SU-DHL-6 (cell line): ENCODE measurements at regions not wholly inside any gene's neighbourhood (a gene's known extent, or its start where the extent isn't known, plus 50 kb on each side); places are given as distances from the start of the nearest gene placed in this dataset.
"Not testable (repeated sequence)": the region's sequence is repeated elsewhere in the genome, so short reads cannot be mapped to it uniquely, and the experiment has no call there.

ENCODE experiments used
- H2AFZ ChIP-seq: fragments of 200-600 bp; sonication (generic); 2 replicates; pipeline ENCODE4 v1.6.1; 2014; ENCODE audit warnings: low read depth, mild to moderate bottlenecking, moderate library complexity, mixed read lengths, antibody characterized with exemption, low read length; ENCODE audit not compliant: severe bottlenecking
- H3F3A ChIP-seq: fragments of 200-600 bp; shearing (Covaris generic); 2 replicates; pipeline ENCODE4 v1.6.0; 2016; ENCODE audit warnings: antibody characterized with exemption, mild to moderate bottlenecking; ENCODE audit not compliant: insufficient read depth
- H3K27ac ChIP-seq: fragments of 200-600 bp; sonication (generic); 2 replicates; pipeline ENCODE4 v1.5.1; 2016; ENCODE audit warnings: low read depth, mild to moderate bottlenecking, low read length, moderate library complexity, mixed read lengths
- H3K27me3 ChIP-seq: fragments of 200-600 bp; sonication (generic), shearing (Covaris generic); 2 replicates; pipeline ENCODE4 v1.6.0; 2014; ENCODE audit warnings: mild to moderate bottlenecking, low read length
- H3K36me3 ChIP-seq: fragments of 200-600 bp; sonication (generic); 2 replicates; pipeline ENCODE4 v1.6.1; 2014; ENCODE audit warnings: mild to moderate bottlenecking, low read length, mixed read lengths
- H3K4me2 ChIP-seq: fragments of 300-600, 200-600 bp; shearing (Covaris generic), sonication (generic); 2 replicates; pipeline ENCODE4 v1.6.0; 2014; ENCODE audit warnings: low read length, low read depth, mild to moderate bottlenecking; ENCODE audit not compliant: poor library complexity, severe bottlenecking
- H3K4me3 ChIP-seq: fragments of 200-600 bp; sonication (generic); 2 replicates; pipeline ENCODE4 v1.5.1; 2014; ENCODE audit warnings: antibody characterized with exemption, low read length, mild to moderate bottlenecking, mixed read lengths; ENCODE audit not compliant: insufficient read depth, poor library complexity, severe bottlenecking
- H3K79me2 ChIP-seq: fragments of 200-600 bp; sonication (generic); 2 replicates; pipeline ENCODE4 v1.6.1; 2014; ENCODE audit warnings: mild to moderate bottlenecking, low read length, moderate library complexity; ENCODE audit not compliant: insufficient read depth
- H3K9ac ChIP-seq: fragments of 200-600 bp; sonication (generic); 2 replicates; pipeline ENCODE4 v1.7.0; 2014; ENCODE audit warnings: mild to moderate bottlenecking, low read length
- H3K9me2 ChIP-seq: fragments of 200-600 bp; sonication (generic); replicated peaks from 2 replicates; pipeline ENCODE4 v1.6.1; 2014; ENCODE audit warnings: low read length; ENCODE audit not compliant: insufficient read depth
- H3K9me3 ChIP-seq: fragments of 200-600 bp; sonication (generic); 2 replicates; pipeline ENCODE4 v1.6.1; 2014; ENCODE audit warnings: low read length, mixed read lengths; ENCODE audit not compliant: insufficient read depth
- H4K20me1 ChIP-seq: fragments of 200-600 bp; sonication (generic); 2 replicates; pipeline ENCODE4 v1.6.1; 2014; ENCODE audit warnings: low read depth, mild to moderate bottlenecking, antibody characterized with exemption, low read length, moderate library complexity, mixed read lengths

GRCh38 chr4:49147143-49147542 is 161.1 kb downstream of the CWH43 start:
- H3K4me2 ChIP-seq, H3K36me3 ChIP-seq, H3K27ac ChIP-seq, H3K79me2 ChIP-seq, H3K27me3 ChIP-seq, H3K4me3 ChIP-seq, H2AFZ ChIP-seq, H3K9me2 ChIP-seq, H4K20me1 ChIP-seq, H3K9ac ChIP-seq: not testable (repeated sequence)
- H3K9me3 ChIP-seq: peaks cover 76% of the 10 kb centered on the region
- H3F3A ChIP-seq: peaks cover 11% of the 10 kb centered on the region; the same call in 1 of the 2 replicates

GRCh38 chr4:49147596-49147995 is 161.5 kb downstream of the CWH43 start:
- not testable (repeated sequence) for H3K27me3 ChIP-seq, H3K4me3 ChIP-seq, H2AFZ ChIP-seq, H3K27ac ChIP-seq, H3K9ac ChIP-seq, H3K4me2 ChIP-seq, H3K36me3 ChIP-seq, H4K20me1 ChIP-seq, H3K79me2 ChIP-seq, H3K9me2 ChIP-seq
- Histone ChIP-seq H3F3A (peaks cover 11% of the 10 kb centered on the region; the same call in 1 of the 2 replicates), H3K9me3 (peaks cover 80% of the 10 kb centered on the region)

GRCh38 chr4:49149006-49149975 is 163.2 kb downstream of the CWH43 start:
- H3K4me2 ChIP-seq, H2AFZ ChIP-seq, H3K4me3 ChIP-seq, H4K20me1 ChIP-seq, H3K79me2 ChIP-seq, H3K9me2 ChIP-seq, H3K27ac ChIP-seq, H3K36me3 ChIP-seq, H3K9ac ChIP-seq, H3K27me3 ChIP-seq: not testable (repeated sequence)
- H3F3A ChIP-seq: peaks cover 11% of the 10 kb centered on the region
- peaks cover 92% of the 10 kb centered on the region for H3K9me3 ChIP-seq

- not testable (repeated sequence) for H2AFZ ChIP-seq, H3K4me2 ChIP-seq, H3K27ac ChIP-seq, H3K9ac ChIP-seq, H3K9me2 ChIP-seq, H4K20me1 ChIP-seq, H3K4me3 ChIP-seq, H3K27me3 ChIP-seq, H3K36me3 ChIP-seq, H3K79me2 ChIP-seq
- peaks cover 95% of the 10 kb centered on the region for H3K9me3 ChIP-seq
- peaks cover 11% of the 10 kb centered on the region for H3F3A ChIP-seq
Observed at GRCh38 chr4:49150351-49151083, 164.4 kb downstream of the CWH43 start.

GRCh38 chr4:49153011-49153410 is 166.9 kb downstream of the CWH43 start:
- not testable (repeated sequence) for H2AFZ ChIP-seq, H3K79me2 ChIP-seq, H3K36me3 ChIP-seq, H3K9me2 ChIP-seq, H3K27ac ChIP-seq, H3K4me2 ChIP-seq, H3K9ac ChIP-seq, H4K20me1 ChIP-seq, H3K27me3 ChIP-seq, H3K4me3 ChIP-seq
- Histone ChIP-seq H3F3A (peaks cover 11% of the 10 kb centered on the region), H3K9me3 (peaks cover 81% of the 10 kb centered on the region)

- H3K36me3 ChIP-seq, H3K4me2 ChIP-seq, H4K20me1 ChIP-seq, H3K79me2 ChIP-seq, H3K27me3 ChIP-seq, H3K27ac ChIP-seq, H3K9me2 ChIP-seq, H3K9ac ChIP-seq, H2AFZ ChIP-seq, H3K4me3 ChIP-seq: not testable (repeated sequence)
- H3F3A ChIP-seq: peaks cover 11% of the 10 kb centered on the region
- peaks cover 69% of the 10 kb centered on the region for H3K9me3 ChIP-seq
Observed at GRCh38 chr4:49154308-49155103, 168.4 kb downstream of the CWH43 start.

GRCh38 chr4:49155270-49155669 is 169.2 kb downstream of the CWH43 start:
- H3K9ac ChIP-seq, H2AFZ ChIP-seq, H3K9me2 ChIP-seq, H3K27ac ChIP-seq, H3K4me2 ChIP-seq, H3K27me3 ChIP-seq, H3K36me3 ChIP-seq, H4K20me1 ChIP-seq, H3K79me2 ChIP-seq, H3K4me3 ChIP-seq, H3F3A ChIP-seq: not testable (repeated sequence)
- H3K9me3 ChIP-seq: peaks cover 61% of the 10 kb centered on the region
